IPS DF 19.7 (cell line): ENCODE measurements at regions not wholly inside any gene's neighbourhood (a gene's known extent, or its start where the extent isn't known, plus 50 kb on each side); places are given as distances from the start of the nearest gene placed in this dataset.
"Not testable (repeated sequence)": the region's sequence is repeated elsewhere in the genome, so short reads cannot be mapped to it uniquely, and the experiment has no call there.

Experiments
- DNase-seq: peaks from one replicate; pipeline ENCODE4 v3.0.0-alpha.2; 2013; ENCODE audit warnings: low read depth, low spot score

DNA sequence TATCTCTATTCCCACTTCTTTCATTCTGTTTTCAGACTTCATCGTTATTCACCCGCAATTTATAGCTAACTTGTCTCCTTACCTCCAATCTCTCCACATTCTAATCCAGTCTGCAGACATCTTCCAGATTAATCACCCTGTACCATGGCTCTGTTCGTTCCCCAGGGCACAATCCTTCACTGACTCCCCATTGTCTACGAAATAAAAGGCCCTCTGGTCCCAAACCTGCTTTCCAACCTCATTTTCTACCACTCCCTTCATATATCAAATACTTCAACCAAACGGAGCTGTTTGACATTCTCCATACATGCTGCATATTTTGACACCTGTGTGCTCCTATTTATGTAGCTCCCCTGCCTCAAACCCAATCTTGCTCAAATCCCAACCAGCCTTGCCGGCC, 1720.6 kb upstream of the WWC1 start:
- DNase-seq = no peak

- no peak for DNase-seq
These were observed 1719.8 kb upstream of the WWC1 start for GRCh38 chr5:166571668-166572067.

- DNase-seq = no peak
These were observed 1715.1 kb upstream of the WWC1 start for GRCh38 chr5:166576323-166576722.

- no peak for DNase-seq
These were observed 1709.6 kb upstream of the WWC1 start for GRCh38 chr5:166581826-166582225.

DNA sequence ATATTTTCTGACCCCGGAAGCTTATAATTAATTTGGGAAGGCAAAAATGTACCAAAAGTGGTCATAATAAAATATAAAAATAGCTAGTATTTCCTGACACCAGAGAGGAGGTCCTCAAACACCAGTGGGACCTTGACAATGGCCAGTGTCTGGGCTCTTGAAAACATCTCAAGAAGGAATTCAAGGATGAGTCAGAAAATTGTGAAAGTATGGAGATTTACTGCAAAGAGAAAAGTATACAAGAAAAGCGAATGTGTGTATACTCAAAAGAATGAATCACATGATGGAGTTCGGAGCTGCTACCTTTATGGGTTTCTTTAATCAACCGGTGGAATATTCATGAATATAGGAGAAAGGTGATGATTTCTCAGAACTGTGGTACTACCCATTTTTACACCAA, 1709.0 kb upstream of the WWC1 start:
- DNase-seq = no peak

DNA sequence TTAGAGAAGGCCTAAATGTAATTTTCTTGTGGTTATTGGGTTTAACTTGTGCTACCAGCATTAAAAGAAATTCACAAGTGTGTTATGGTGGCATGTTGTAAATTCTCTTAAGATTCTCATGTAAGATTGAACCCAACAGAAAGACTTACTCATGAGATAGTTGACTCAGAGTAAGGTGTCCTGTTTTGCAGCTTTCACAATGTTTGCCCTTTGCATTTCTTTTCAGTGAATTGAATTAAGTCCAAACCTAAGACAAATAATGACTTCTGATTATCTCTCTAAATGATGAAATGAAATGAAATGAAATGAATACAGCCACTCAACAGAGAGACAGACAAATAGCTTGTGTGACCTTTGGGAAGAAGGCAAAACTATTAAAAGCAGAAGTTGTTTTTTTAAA, 1696.9 kb upstream of the WWC1 start:
- DNase-seq = no peak

DNA sequence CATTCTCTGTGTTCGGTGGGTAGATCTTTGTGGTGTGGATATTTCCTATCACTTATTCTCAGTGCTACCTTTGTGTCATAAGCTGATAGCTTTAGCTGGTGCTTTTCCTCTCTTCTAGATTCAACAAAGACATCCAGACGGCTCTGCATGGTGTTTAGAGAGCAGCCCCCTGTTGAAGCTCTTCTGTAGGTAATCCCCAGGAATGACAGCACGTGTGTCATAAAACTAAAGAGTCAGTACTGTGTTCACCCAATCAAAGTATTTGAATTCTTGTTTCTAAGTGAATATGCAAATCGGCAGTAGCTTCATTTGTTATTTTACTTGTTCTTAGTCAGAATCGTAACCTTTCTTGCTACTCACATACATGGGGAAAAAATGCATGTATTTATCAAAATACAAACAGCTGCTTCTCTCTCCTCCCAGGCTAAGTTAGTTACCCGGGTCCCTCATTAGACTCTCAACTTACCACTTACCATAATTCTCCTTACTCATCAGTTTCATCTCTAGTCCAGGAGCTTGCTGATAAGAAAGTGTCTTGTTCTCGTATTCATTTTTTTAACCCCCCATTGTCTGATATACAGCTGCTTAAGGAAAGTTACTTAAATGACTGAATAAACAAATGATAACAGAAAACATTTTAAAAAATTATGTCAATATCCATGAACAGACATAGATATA, 1696.0 kb upstream of the WWC1 start:
- no peak for DNase-seq

- no peak for DNase-seq
These were observed 1695.4 kb upstream of the WWC1 start for GRCh38 chr5:166596043-166596442.

DNA sequence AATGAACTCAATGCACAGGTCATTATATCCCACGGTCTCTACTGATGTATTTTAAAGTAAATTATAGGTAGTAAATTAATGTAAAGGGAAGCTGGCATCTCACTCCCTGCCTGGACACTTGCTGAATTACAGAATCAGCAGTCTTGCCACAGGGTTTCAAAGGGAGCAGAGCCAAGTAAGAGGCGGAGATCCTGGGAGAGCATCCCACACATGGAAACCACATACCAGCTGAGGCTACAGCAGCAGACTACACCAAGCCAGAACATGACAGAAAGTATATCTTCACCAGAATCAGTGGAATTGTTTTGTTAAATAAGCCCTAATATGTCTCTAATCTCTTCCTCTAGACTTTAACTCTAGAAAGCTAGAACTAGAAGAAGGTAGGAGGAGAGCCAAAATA, 1689.2 kb upstream of the WWC1 start:
- no peak for DNase-seq

GRCh38 chr5:166617507-166617906, 1673.9 kb upstream of the WWC1 start:
- no peak for DNase-seq

DNA sequence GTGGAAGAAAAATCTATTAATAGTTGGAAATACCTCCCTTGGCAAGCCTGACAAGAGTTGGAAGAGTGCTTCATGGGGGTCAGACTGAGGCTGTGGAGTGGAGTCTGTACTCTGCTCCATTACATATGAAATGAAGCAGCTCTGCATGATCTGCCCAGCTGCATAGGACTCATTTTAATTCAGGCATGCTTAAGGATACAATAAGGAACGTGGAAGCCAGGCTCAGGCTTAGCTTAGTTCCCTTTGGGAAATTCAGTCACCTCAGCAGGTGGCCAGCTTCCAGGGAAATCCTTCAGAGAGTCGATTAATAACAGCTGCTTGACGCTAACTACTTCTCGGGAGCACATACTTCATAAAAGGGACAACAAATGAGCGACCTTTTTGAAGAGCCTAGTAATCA, 1672.9 kb upstream of the WWC1 start:
- DNase-seq = peak; percentile 5

DNA sequence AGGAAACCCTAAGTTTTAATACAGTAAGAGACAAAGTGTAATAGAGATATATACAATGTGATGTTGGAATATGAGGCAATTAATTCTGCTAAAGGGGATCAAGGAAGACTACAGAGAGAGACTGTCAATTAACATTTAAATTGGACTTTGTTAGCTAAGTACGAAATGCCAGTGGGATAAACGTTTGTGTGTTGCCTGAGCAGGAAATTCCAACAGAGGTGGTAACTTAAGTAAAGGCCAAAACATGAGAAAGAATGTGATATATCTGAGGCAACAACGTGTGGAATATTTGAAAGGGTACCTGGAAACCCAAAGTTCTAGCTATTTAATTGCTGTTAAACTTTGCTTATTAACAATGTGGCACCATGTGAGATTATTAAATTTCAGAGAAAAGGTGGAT, 1666.9 kb upstream of the WWC1 start:
- peak; percentile 15 for DNase-seq

- DNase-seq = no peak
These were observed 1666.1 kb upstream of the WWC1 start for GRCh38 chr5:166625210-166625865.

GRCh38 chr5:166637295-166637694, 1654.2 kb upstream of the WWC1 start:
- no peak for DNase-seq

- DNase-seq = no peak
These were observed 1652.3 kb upstream of the WWC1 start for GRCh38 chr5:166639151-166639550.

- not testable (repeated sequence) for DNase-seq
These were observed 1651.3 kb upstream of the WWC1 start for GRCh38 chr5:166640136-166640535.

DNA sequence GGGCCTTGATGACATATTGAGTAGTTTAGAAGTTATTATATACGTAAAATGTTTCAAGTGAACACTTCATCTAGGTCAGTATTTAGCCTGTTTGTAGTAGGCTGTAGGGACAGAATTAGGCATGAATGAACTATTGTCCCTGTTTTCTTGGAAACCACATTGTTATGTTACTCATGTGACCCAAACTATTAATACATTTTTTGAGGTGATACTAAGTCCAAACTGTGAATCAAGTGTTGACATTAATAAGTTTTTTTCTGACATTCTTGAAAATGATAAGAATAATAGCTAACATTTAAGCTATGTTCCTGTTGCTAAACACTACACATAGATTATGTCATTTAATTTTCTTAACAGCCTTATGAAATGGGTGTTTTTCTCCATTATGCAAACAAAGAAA, 1642.7 kb upstream of the WWC1 start:
- no peak for DNase-seq

DNA sequence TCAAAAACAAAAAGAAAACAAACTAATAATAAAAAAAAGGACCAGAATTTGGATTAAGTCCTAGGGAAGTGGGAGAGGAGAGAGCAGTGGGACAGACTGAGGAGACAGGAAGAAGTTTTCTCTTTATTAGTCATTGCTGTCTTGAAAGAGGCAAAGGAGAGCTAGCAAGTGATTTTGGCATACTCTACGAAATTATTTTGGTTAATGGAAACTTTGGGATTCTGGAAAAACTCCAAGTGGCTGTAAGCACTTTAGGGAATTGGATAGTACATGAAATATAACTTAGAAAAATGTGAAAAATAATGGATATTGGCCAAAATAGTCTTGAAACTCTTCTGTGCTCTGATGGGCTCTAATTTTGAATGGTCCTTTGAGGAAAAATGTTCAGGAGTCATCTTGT, 1641.8 kb upstream of the WWC1 start:
- DNase-seq = no peak

- no peak for DNase-seq
These were observed 1640.2 kb upstream of the WWC1 start for GRCh38 chr5:166651234-166651633.

DNA sequence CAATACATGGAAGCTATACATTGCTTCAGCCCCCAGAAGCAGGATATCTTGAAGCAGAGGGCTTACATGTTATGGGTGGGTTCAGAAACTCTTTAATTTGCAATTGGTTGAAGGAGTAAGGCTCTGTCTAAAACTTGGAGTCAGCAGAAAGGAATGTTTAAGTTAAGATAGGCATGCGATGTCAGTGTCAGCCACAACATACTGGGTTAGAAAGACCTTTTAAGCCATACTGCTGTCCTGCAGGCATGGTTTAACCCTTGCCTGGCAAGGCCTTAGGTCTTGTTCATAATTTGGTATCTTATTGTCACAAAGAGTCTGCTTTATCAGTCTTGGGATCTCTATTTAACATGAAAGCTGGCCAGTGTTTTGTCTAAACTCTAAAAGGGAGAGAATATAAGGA, 1619.6 kb upstream of the WWC1 start:
- DNase-seq = peak; percentile 17

GRCh38 chr5:166672431-166672830, 1619.0 kb upstream of the WWC1 start:
- no peak for DNase-seq

- no peak for DNase-seq
These were observed 1613.6 kb upstream of the WWC1 start for GRCh38 chr5:166677891-166678290.

DNA sequence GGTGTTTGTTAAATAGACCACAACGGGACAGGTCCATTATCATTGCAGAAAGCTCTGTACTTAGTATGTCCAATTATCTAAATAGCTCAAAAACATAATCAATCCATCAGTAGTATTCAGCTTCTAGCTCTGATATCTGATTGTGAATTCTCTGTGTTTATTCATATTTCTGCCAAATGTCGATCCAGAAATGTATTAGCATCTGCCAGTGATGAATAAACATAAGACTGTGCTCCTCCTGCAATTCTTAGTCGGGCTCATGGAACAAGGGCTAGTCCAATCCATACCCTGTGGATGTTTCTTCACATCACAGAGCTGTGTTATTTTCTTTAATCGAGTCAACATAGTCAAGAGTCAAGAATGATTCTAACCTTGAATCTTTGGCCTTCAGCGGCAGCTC, 1612.1 kb upstream of the WWC1 start:
- no peak for DNase-seq

GRCh38 chr5:166695326-166695725, 1596.1 kb upstream of the WWC1 start:
- DNase-seq = no peak
